Thyroid gland (tissue), 4 donors: ENCODE measurements at regions not wholly inside any gene's neighbourhood (a gene's known extent, or its start where the extent isn't known, plus 50 kb on each side); places are given as distances from the start of the nearest gene placed in this dataset.

ENCODE experiments used
- DNase-seq, 2 donors: peaks; one replicate each; pipeline ENCODE4 v3.0.0-alpha.2; 2019
- H3K27ac ChIP-seq, 3 donors: fragments of 200-600 bp; sonication (generic); 1 replicate in 2 of 3; 2 replicates in 1 of 3; pipeline ENCODE4 v1.5.1; 2016 to 2019; ENCODE audit warnings: mild to moderate bottlenecking in 1 of 3, moderate library complexity in 1 of 3
- H3K27me3 ChIP-seq: fragments of 200-600 bp; sonication (generic); one replicate; pipeline ENCODE4 v1.5.1; 2019
- H3K36me3 ChIP-seq, 2 donors: fragments of 200-600 bp; sonication (generic); one replicate each; pipeline ENCODE4 v1.5.1; 2016 to 2019
- H3K4me1 ChIP-seq, 2 donors: fragments of 200-600 bp; sonication (generic); one replicate each; pipeline ENCODE4 v1.5.1; 2017 to 2019
- H3K4me3 ChIP-seq, 3 donors: fragments of 200-600 bp; sonication (generic); replicated peaks in 1 of 3; 1 replicate in 2 of 3; 2 replicates in 1 of 3; pipeline ENCODE4 v1.5.1; 2016; ENCODE audit warnings: mild to moderate bottlenecking in 1 of 3
- H3K9me3 ChIP-seq: fragments of 200-600 bp; sonication (generic); one replicate; pipeline ENCODE4 v1.5.1; 2017
- CTCF ChIP-seq, 6 experiments: fragments of 200-600 bp in 3 of 6; fragments of 450-650 bp in 3 of 6; sonication (generic) in 3 of 6; IDR thresholded peaks; one replicate each; pipeline ENCODE4 v1.5.1; 2016 to 2019; ENCODE audit warnings: antibody characterized with exemption in 6 of 6, mild to moderate bottlenecking in 2 of 6, inconsistent platforms in 1 of 6, moderate library complexity in 1 of 6
- POLR2A ChIP-seq, 2 donors: fragments of 450-650 bp; IDR thresholded peaks; one replicate each; pipeline ENCODE4 v1.6.1; 2017; ENCODE audit warnings: antibody characterized with exemption in 2 of 2, mild to moderate bottlenecking in 2 of 2, moderate library complexity in 1 of 2
- WGBS, 2 donors: methylation state at CpG; one replicate each; pipeline ENCODE4 v1.1.5; 2017; 5-methylcytosine and 5-hydroxymethylcytosine counted together
- intact Hi-C: fragments of 100-400 bp; cut with DNase I; formaldehyde crosslinking; loops from one replicate; pipeline ENCODE4 v1.15.1; 2023

- no peaks in the 10 kb centered on the region for H3K27me3 ChIP-seq
- H3K4me1 ChIP-seq: peaks cover 10 to 23% of the 10 kb centered on the region in 2 donors
- no peak for DNase-seq
- no peak overlapping the region for H3K27ac ChIP-seq
- H3K9me3 ChIP-seq: no peaks in the 10 kb centered on the region
- H3K36me3 ChIP-seq: no peaks in the 10 kb centered on the region
- H3K4me3 ChIP-seq: no peak overlapping the region
- TF ChIP-seq POLR2A (IDR thresholded peaks at IDR 0.05) (no peak), CTCF (IDR thresholded peaks at IDR 0.05) (no peak)
- intact Hi-C loops: no loop called here
These were observed 196.6 kb upstream of the KIAA1217 start for GRCh38 chr10:24012249-24012803.

DNA sequence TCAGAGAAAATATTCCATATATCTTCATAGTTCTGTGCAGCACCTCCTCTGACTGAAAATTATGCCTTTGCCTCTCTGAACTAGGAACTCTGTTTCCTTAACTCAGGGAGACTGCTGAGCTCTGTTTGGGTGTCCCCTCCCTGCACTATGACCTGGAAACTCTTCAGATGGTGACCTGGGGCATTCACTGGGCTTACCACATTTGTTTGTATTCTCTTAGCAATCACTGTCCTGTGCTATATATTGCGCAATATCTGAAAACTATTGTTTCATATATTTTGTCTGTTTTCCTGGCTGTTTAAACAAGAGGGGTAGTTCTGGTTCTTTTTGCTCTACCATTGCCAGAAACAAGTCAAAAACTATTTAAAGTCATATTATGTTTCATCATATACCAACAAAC, 181.8 kb upstream of the KIAA1217 start:
- 92 to 98% methylated on average over 1 of the region's 1 CpG for WGBS, 2 donors
- DNase-seq: no peak
- H3K27ac ChIP-seq: no peak overlapping the region
- H3K9me3 ChIP-seq: no peaks in the 10 kb centered on the region
- no peaks in the 10 kb centered on the region for H3K4me1 ChIP-seq
- no peak for TF ChIP-seq POLR2A (IDR thresholded peaks at IDR 0.05)
- no peak for TF ChIP-seq CTCF (IDR thresholded peaks at IDR 0.05)
- intact Hi-C loops: no loop called here
- H3K4me3 ChIP-seq: no peak overlapping the region
- H3K36me3 ChIP-seq: no peaks in the 10 kb centered on the region
- no peaks in the 10 kb centered on the region for H3K27me3 ChIP-seq

DNA sequence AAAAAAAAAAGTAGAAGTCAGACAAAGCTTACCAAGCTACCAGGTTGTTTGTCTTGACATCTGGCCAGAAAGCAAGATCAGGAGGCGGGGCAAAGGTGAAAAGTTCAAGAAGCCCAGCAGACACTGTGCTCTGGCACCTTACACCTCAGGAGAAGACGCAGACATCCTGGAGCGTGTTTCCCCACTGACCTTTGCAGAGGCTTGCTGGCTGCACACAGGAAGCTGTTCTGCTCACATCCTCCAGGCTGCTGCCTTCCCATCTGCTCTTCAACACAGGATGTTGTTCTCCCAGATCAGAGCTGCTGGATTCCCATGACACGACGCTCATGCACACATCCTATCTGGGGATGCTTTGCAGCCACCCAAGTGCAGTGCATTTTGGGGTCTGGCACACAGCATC, 174.4 kb upstream of the KIAA1217 start:
- H3K27me3 ChIP-seq: no peaks in the 10 kb centered on the region
- intact Hi-C loops: no loop called here
- H3K27ac ChIP-seq: peak overlapping the region in 2 of 3 donors; percentile 41 to 81
- 52 to 61% methylated on average over 3 to 5 of the region's 5 CpGs for WGBS, 2 donors
- H3K4me1 ChIP-seq: peaks cover 24 to 25% of the 10 kb centered on the region in 2 donors
- H3K36me3 ChIP-seq: no peaks in the 10 kb centered on the region
- DNase-seq: peak; percentile 33 to 37
- no peaks in the 10 kb centered on the region for H3K9me3 ChIP-seq
- TF ChIP-seq POLR2A (IDR thresholded peaks at IDR 0.05): no peak
- TF ChIP-seq CTCF (IDR thresholded peaks at IDR 0.05): no peak
- H3K4me3 ChIP-seq: no peak overlapping the region

GRCh38 chr10:24035761-24036160, 173.2 kb upstream of the KIAA1217 start:
- DNase-seq: peak; percentile 64 to 66
- Histone ChIP-seq H3K9me3 (no peaks in the 10 kb centered on the region), H3K4me1 (peaks cover 24 to 25% of the 10 kb centered on the region in 2 donors), H3K27me3 (no peaks in the 10 kb centered on the region), H3K36me3 (no peaks in the 10 kb centered on the region), H3K27ac (peak overlapping the region in 2 of 3 donors; percentile 41 to 81), H3K4me3 (no peak overlapping the region)
- intact Hi-C loops: no loop called here
- no peak for TF ChIP-seq CTCF (IDR thresholded peaks at IDR 0.05)
- TF ChIP-seq POLR2A (IDR thresholded peaks at IDR 0.05): no peak
- 51 to 52% methylated on average over 4 of the region's 4 CpGs for WGBS, 2 donors

- TF ChIP-seq CTCF (IDR thresholded peaks at IDR 0.05) (no peak), POLR2A (IDR thresholded peaks at IDR 0.05) (no peak)
- Histone ChIP-seq H3K4me3 (no peak overlapping the region), H3K4me1 (peaks cover 18 to 32% of the 10 kb centered on the region in 2 donors), H3K36me3 (no peaks in the 10 kb centered on the region), H3K27ac (peak overlapping the region in 1 of 3 donors; percentile 47), H3K27me3 (no peaks in the 10 kb centered on the region), H3K9me3 (no peaks in the 10 kb centered on the region)
- no peak for DNase-seq
- intact Hi-C loops: no loop called here
- WGBS, 2 donors: 90 to 94% methylated on average over 5 of the region's 5 CpGs
These were observed 169.6 kb upstream of the KIAA1217 start for GRCh38 chr10:24039315-24039714.
